CD14-positive monocyte (primary cell): ENCODE measurements at regions not wholly inside any gene's neighbourhood (a gene's known extent, or its start where the extent isn't known, plus 50 kb on each side); places are given as distances from the start of the nearest gene placed in this dataset.

ENCODE experiments used
- DNase-seq, 3 donors: peaks; one replicate each; pipeline ENCODE4 v3.0.0-alpha.2; 2011 to 2022
- H2AFZ ChIP-seq: 2 replicates; pipeline ENCODE4 v1.6.0; 2012; ENCODE audit warnings: mild to moderate bottlenecking, low read depth, low read length, inconsistent platforms; ENCODE audit not compliant: insufficient read depth, poor library complexity, severe bottlenecking
- H3K27ac ChIP-seq, 2 donors: 1 replicate in 1 of 2; 2 replicates in 1 of 2; pipeline ENCODE4 v1.5.1; 2012 to 2013; ENCODE audit warnings: low read length in 2 of 2, control low read depth in 1 of 2, inconsistent platforms in 1 of 2, low read depth in 1 of 2, mild to moderate bottlenecking in 1 of 2
- H3K27me3 ChIP-seq, 2 donors: one replicate each; pipeline versions ENCODE4 v1.6.0 to v1.6.1; 2011 to 2013; ENCODE audit warnings: low read length in 2 of 2; ENCODE audit not compliant: control insufficient read depth in 2 of 2, insufficient read depth in 2 of 2
- H3K36me3 ChIP-seq, 2 donors: replicated peaks in 1 of 2; 1 replicate in 1 of 2; 2 replicates in 1 of 2; pipeline versions ENCODE4 v1.5.1 to v1.6.1; 2012 to 2013; ENCODE audit warnings: low read length in 2 of 2, control low read depth in 1 of 2, inconsistent platforms in 1 of 2, mild to moderate bottlenecking in 1 of 2; ENCODE audit not compliant: insufficient read depth in 2 of 2, control insufficient read depth in 1 of 2
- H3K4me1 ChIP-seq, 2 donors: 1 replicate in 1 of 2; 2 replicates in 1 of 2; pipeline versions ENCODE4 v1.5.1 to v1.6.1; 2012 to 2013; ENCODE audit warnings: low read length in 2 of 2, control low read depth in 1 of 2, inconsistent platforms in 1 of 2, mild to moderate bottlenecking in 1 of 2, moderate library complexity in 1 of 2; ENCODE audit not compliant: insufficient read depth in 2 of 2, control insufficient read depth in 1 of 2
- H3K4me2 ChIP-seq: replicated peaks from 2 replicates; pipeline ENCODE3; 2012; ENCODE audit warnings: low read length, moderate library complexity, mild to moderate bottlenecking; ENCODE audit not compliant: poor library complexity, severe bottlenecking; ENCODE audit errors: extremely low read depth
- H3K4me3 ChIP-seq, 3 experiments: fragments of 200-600 bp in 1 of 3; sonication (generic) in 1 of 3; replicated peaks in 1 of 3; 1 replicate in 2 of 3; 2 replicates in 1 of 3; pipeline ENCODE4 v1.5.1; 2011 to 2013; ENCODE audit warnings: low read length in 3 of 3, mild to moderate bottlenecking in 3 of 3, control low read depth in 2 of 3, low read depth in 2 of 3, inconsistent platforms in 1 of 3, moderate library complexity in 1 of 3
- H3K79me2 ChIP-seq: 2 replicates; pipeline ENCODE4 v1.6.0; 2012; ENCODE audit warnings: mild to moderate bottlenecking, control low read depth, inconsistent platforms, low read length, moderate library complexity; ENCODE audit not compliant: insufficient read depth
- H3K9ac ChIP-seq: 2 replicates; pipeline ENCODE4 v1.6.0; 2017; ENCODE audit warnings: low read length, mild to moderate bottlenecking; ENCODE audit not compliant: insufficient read depth, poor library complexity, severe bottlenecking
- H3K9me3 ChIP-seq, 2 donors: replicated peaks in 1 of 2; 1 replicate in 1 of 2; 2 replicates in 1 of 2; pipeline versions ENCODE4 v1.5.1 to v1.6.1; 2012 to 2013; ENCODE audit warnings: low read length in 2 of 2, control low read depth in 1 of 2; ENCODE audit not compliant: control insufficient read depth in 1 of 2, insufficient read depth in 1 of 2
- H4K20me1 ChIP-seq: 2 replicates; pipeline ENCODE4 v1.6.0; 2012; ENCODE audit warnings: mild to moderate bottlenecking, low read length, control low read depth, moderate library complexity; ENCODE audit not compliant: insufficient read depth
- H3K27ac Mint-ChIP-seq, 7 donors: one replicate each; pipeline ENCODE4 v1.8.0; 2020; ENCODE audit warnings: mild to moderate bottlenecking in 7 of 7, mixed read lengths in 7 of 7, moderate library complexity in 6 of 7, inconsistent platforms in 2 of 7
- H3K27me3 Mint-ChIP-seq, 3 donors: one replicate each; pipeline ENCODE4 v1.8.0; 2021 to 2022; ENCODE audit warnings: low read depth in 3 of 3, mild to moderate bottlenecking in 3 of 3, mixed read lengths in 3 of 3, moderate library complexity in 3 of 3, inconsistent platforms in 1 of 3
- H3K36me3 Mint-ChIP-seq, 2 donors: one replicate each; pipeline ENCODE4 v1.8.0; 2020; ENCODE audit warnings: mixed read lengths in 2 of 2, inconsistent platforms in 1 of 2, mild to moderate bottlenecking in 1 of 2
- H3K4me1 Mint-ChIP-seq: one replicate; pipeline ENCODE4 v1.8.0; 2020; ENCODE audit warnings: mild to moderate bottlenecking, mixed read lengths
- H3K4me3 Mint-ChIP-seq, 2 donors: one replicate each; pipeline ENCODE4 v1.8.0; 2020; ENCODE audit warnings: mild to moderate bottlenecking in 2 of 2, mixed read lengths in 2 of 2, moderate library complexity in 1 of 2
- H3K9me3 Mint-ChIP-seq, 7 donors: one replicate each; pipeline ENCODE4 v1.8.0; 2020 to 2022; ENCODE audit warnings: mixed read lengths in 7 of 7, mild to moderate bottlenecking in 6 of 7, moderate library complexity in 6 of 7, inconsistent platforms in 2 of 7
- WGBS: methylation state at CpG from one replicate; pipeline ENCODE4 v1.1.5; 2013; ENCODE audit warnings: missing lambda C conversion rate; ENCODE audit not compliant: insufficient coverage; 5-methylcytosine and 5-hydroxymethylcytosine counted together
- intact Hi-C, 2 donors: fragments of 100-400 bp; cut with micrococcal nuclease; formaldehyde crosslinking; loops; one replicate each; pipeline versions ENCODE4 v1.15.0 to v1.15.1; 2023
- TF ChIP-seq, protein P1 (sequence below): fragments of 200-600 bp; IDR thresholded peaks from one replicate; pipeline ENCODE4 v1.8.0; 2022; ENCODE audit warnings: antibody characterized with exemption, mild to moderate bottlenecking

DNA sequence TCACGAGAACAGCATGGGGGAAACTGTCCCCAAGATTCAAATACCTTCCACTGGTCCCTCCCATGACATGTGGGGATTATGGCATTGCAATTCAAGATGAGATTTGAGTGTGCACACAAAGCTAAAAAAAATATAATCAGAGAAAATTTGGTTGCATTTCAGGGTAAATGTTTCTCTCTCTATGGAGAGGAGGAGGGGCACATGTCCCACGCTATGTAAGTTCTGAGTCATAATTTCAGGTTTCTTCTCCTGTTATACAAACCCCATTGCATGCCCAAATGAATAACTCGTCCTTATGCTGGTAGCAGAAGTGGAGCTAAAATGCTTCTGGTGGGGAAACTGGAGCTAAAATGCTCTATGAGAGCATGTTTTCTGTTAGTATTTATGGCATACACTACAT lies 209.7 kb upstream of the DCBLD2 start:
- TF ChIP-seq, protein P1, sequence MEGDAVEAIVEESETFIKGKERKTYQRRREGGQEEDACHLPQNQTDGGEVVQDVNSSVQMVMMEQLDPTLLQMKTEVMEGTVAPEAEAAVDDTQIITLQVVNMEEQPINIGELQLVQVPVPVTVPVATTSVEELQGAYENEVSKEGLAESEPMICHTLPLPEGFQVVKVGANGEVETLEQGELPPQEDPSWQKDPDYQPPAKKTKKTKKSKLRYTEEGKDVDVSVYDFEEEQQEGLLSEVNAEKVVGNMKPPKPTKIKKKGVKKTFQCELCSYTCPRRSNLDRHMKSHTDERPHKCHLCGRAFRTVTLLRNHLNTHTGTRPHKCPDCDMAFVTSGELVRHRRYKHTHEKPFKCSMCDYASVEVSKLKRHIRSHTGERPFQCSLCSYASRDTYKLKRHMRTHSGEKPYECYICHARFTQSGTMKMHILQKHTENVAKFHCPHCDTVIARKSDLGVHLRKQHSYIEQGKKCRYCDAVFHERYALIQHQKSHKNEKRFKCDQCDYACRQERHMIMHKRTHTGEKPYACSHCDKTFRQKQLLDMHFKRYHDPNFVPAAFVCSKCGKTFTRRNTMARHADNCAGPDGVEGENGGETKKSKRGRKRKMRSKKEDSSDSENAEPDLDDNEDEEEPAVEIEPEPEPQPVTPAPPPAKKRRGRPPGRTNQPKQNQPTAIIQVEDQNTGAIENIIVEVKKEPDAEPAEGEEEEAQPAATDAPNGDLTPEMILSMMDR, result no peak
- Histone ChIP-seq H3K27me3 (no peaks in the 10 kb centered on the region), H3K27ac (no peak overlapping the region), H3K9ac (no peak overlapping the region), H3K79me2 (no peaks in the 10 kb centered on the region), H3K36me3 (no peaks in the 10 kb centered on the region), H3K4me2 (no peak overlapping the region), H4K20me1 (no peaks in the 10 kb centered on the region), H3K4me3 (no peak overlapping the region), H3K9me3 (peaks cover 0 to 3% of the 10 kb centered on the region in 2 donors), H2AFZ (no peak overlapping the region), H3K4me1 (no peaks in the 10 kb centered on the region)
- intact Hi-C loops, result no loop called here
- H3K4me1 Mint-ChIP-seq, result no peaks in the 10 kb centered on the region
- no peak overlapping the region for H3K4me3 Mint-ChIP-seq
- no peak overlapping the region for H3K27ac Mint-ChIP-seq
- peaks cover 0 to 2% (median 0%) of the 10 kb centered on the region in 3 donors for H3K27me3 Mint-ChIP-seq
- no peaks in the 10 kb centered on the region for H3K36me3 Mint-ChIP-seq
- peaks cover 0 to 7% (median 0%) of the 10 kb centered on the region in 7 donors for H3K9me3 Mint-ChIP-seq
- DNase-seq, result no peak
- no CpG with 5 or more reads among the region's 3 CpGs for WGBS

DNA sequence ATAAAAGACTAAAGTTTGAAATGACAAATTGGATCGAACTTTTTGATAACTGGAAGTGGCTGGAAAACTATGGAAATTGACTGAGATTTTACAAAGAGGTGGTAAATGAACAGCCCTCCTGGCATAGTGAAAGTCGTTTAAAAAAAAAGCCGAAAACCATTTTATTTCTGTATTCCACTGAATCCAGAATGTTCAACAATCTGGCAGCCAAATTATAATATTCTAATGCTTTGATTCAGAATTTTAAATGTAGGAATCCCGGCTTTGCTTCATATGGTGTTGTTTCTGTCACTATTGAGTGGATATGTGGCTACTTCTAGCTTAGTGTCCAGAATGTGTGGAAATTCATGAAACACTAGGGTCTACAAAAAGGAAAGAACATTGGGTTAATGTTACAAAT lies 208.9 kb upstream of the DCBLD2 start:
- Histone ChIP-seq H3K27ac (no peak overlapping the region), H3K4me2 (no peak overlapping the region), H3K36me3 (no peaks in the 10 kb centered on the region), H3K4me1 (no peaks in the 10 kb centered on the region), H3K27me3 (no peaks in the 10 kb centered on the region), H2AFZ (no peak overlapping the region), H3K9ac (no peak overlapping the region), H3K79me2 (no peaks in the 10 kb centered on the region), H4K20me1 (no peaks in the 10 kb centered on the region), H3K4me3 (no peak overlapping the region), H3K9me3 (peaks cover 0 to 3% of the 10 kb centered on the region in 2 donors)
- Mint-ChIP-seq H3K36me3 (no peaks in the 10 kb centered on the region), H3K27ac (no peak overlapping the region), H3K4me3 (no peak overlapping the region), H3K27me3 (no peaks in the 10 kb centered on the region), H3K4me1 (no peaks in the 10 kb centered on the region), H3K9me3 (peaks cover 0 to 7% (median 2%) of the 10 kb centered on the region in 7 donors)
- 75% methylated on average over 2 of the region's 4 CpGs for WGBS
- DNase-seq, result no peak
- TF ChIP-seq, protein P1, result no peak
- intact Hi-C loops, result no loop called here
